Endothelial cell of umbilical vein (primary cell): ENCODE measurements at regions not wholly inside any gene's neighbourhood (a gene's known extent, or its start where the extent isn't known, plus 50 kb on each side); places are given as distances from the start of the nearest gene placed in this dataset.

Source experiments
- BruUV-seq: library from RNA; stranded (reverse); fragments of 400-500 nt; replicated peaks from 2 replicates; lab custom pipeline; 2021; lab: Mats Ljungman, UMichigan
- CTCF ChIA-PET: fragments of 300-600, 350-600 bp; sonication (Branson Sonifier 250); formaldehyde crosslinking; loops from one replicate; lab custom pipeline; 2021; ENCODE audit warnings: antibody characterized with exemption, inconsistent platforms; lab: Charles Lee
- POLR2A ChIA-PET: fragments of 300-600, 350-600 bp; sonication (Branson Sonifier 250); formaldehyde crosslinking; loops from one replicate; lab custom pipeline; 2021; ENCODE audit warnings: antibody characterized with exemption, inconsistent platforms; lab: Charles Lee
- DNase-seq: peaks from one replicate; pipeline ENCODE4 v3.0.0-alpha.2; 2011; ENCODE audit warnings: low read depth, low spot score
- FAIRE-seq: peaks from 2 replicates; lab custom pipeline; 2011; peaks lifted over from hg19 to GRCh38; lab: Jason Lieb, UNC
- H2AFZ ChIP-seq: 2 replicates; pipeline ENCODE4 v1.6.0; 2012; ENCODE audit warnings: low read depth, low read length, control low read depth, inconsistent platforms
- H3K27ac ChIP-seq: 2 replicates; pipeline ENCODE4 v1.5.1; 2011; ENCODE audit warnings: low read depth, mild to moderate bottlenecking, control low read depth, low read length, moderate library complexity; ENCODE audit not compliant: insufficient read depth
- H3K27me3 ChIP-seq, 2 experiments: 2 replicates each; pipeline versions ENCODE4 v1.6.0 to v1.6.1; 2011; ENCODE audit warnings: low read length in 2 of 2, mixed read lengths in 1 of 2; ENCODE audit not compliant: control insufficient read depth in 2 of 2, insufficient read depth in 2 of 2
- H3K36me3 ChIP-seq, 2 experiments: 2 replicates in 1 of 2; 3 replicates in 1 of 2; pipeline ENCODE4 v1.5.1; 2011; ENCODE audit warnings: low read length in 2 of 2, mild to moderate bottlenecking in 1 of 2, moderate library complexity in 1 of 2; ENCODE audit not compliant: control insufficient read depth in 2 of 2, insufficient read depth in 2 of 2; ENCODE audit errors: extremely low read depth in 1 of 2
- H3K4me1 ChIP-seq: 3 replicates; pipeline ENCODE4 v1.5.1; 2011; ENCODE audit warnings: mild to moderate bottlenecking, low read length; ENCODE audit not compliant: control insufficient read depth, insufficient read depth; ENCODE audit errors: extremely low read depth
- H3K4me2 ChIP-seq: 2 replicates; pipeline ENCODE4 v1.6.1; 2011; ENCODE audit warnings: low read length, control low read depth, mixed read lengths; ENCODE audit not compliant: insufficient read depth
- H3K4me3 ChIP-seq, 3 experiments: fragments of 200-600 bp in 1 of 3; sonication (generic), shearing (Covaris generic) in 1 of 3; replicated peaks in 1 of 3; 2 replicates each; pipeline ENCODE4 v1.5.1; 2011 to 2016; ENCODE audit warnings: control low read depth in 3 of 3, low read length in 3 of 3, mild to moderate bottlenecking in 2 of 3, inconsistent platforms in 1 of 3, low read depth in 1 of 3, moderate library complexity in 1 of 3; ENCODE audit not compliant: insufficient read depth in 1 of 3
- H3K79me2 ChIP-seq: 2 replicates; pipeline ENCODE4 v1.6.0; 2012; ENCODE audit warnings: low read length, inconsistent platforms; ENCODE audit not compliant: control insufficient read depth, insufficient read depth
- H3K9ac ChIP-seq: replicated peaks from 2 replicates; pipeline ENCODE3; 2011; ENCODE audit warnings: low read length, control low read depth; ENCODE audit not compliant: insufficient read depth; ENCODE audit errors: extremely low read depth
- H3K9me1 ChIP-seq: replicated peaks from 3 replicates; pipeline ENCODE4 v1.6.0; 2011; ENCODE audit warnings: mild to moderate bottlenecking, low read length; ENCODE audit not compliant: control insufficient read depth, insufficient read depth; ENCODE audit errors: extremely low read depth
- H3K9me3 ChIP-seq: replicated peaks from 2 replicates; pipeline ENCODE4 v1.5.1; 2012; ENCODE audit warnings: low read length, inconsistent platforms; ENCODE audit not compliant: control insufficient read depth, insufficient read depth
- H4K20me1 ChIP-seq: replicated peaks from 2 replicates; pipeline ENCODE3; 2011; ENCODE audit warnings: mild to moderate bottlenecking, low read length; ENCODE audit not compliant: control insufficient read depth, insufficient read depth; ENCODE audit errors: extremely low read depth
- CTCF ChIP-seq, 2 donors: IDR thresholded peaks; 1 replicate in 1 of 2; 2 replicates in 1 of 2; pipeline ENCODE4 v1.5.1; 2011; ENCODE audit warnings: low read length in 2 of 2, mild to moderate bottlenecking in 2 of 2, moderate library complexity in 2 of 2, control low read depth in 1 of 2, inconsistent platforms in 1 of 2, low read depth in 1 of 2; ENCODE audit not compliant: insufficient read depth in 1 of 2; ENCODE audit errors: extremely low read depth in 1 of 2
- EZH2 ChIP-seq: IDR thresholded peaks from 2 replicates; pipeline ENCODE4 v1.6.1; 2012; ENCODE audit warnings: borderline replicate concordance, low read depth, mild to moderate bottlenecking, moderate library complexity, low read length, inconsistent platforms; ENCODE audit not compliant: severe bottlenecking
- FOS ChIP-seq: IDR thresholded peaks from 2 replicates; pipeline ENCODE4 v1.6.1; 2011; ENCODE audit warnings: mild to moderate bottlenecking, low read length, moderate library complexity, borderline replicate concordance; ENCODE audit not compliant: insufficient read depth
- GATA2 ChIP-seq: IDR thresholded peaks from 2 replicates; pipeline ENCODE4 v1.7.0; 2011; ENCODE audit warnings: low read depth, mild to moderate bottlenecking, moderate library complexity, mixed read lengths, low read length; ENCODE audit not compliant: insufficient read length, insufficient read depth
- JUN ChIP-seq: IDR thresholded peaks from 2 replicates; pipeline ENCODE4 v1.6.1; 2011; ENCODE audit warnings: borderline replicate concordance, low read depth; ENCODE audit not compliant: insufficient read length, insufficient read depth
- MAX ChIP-seq: IDR thresholded peaks from 2 replicates; pipeline ENCODE4 v1.6.1; 2011; ENCODE audit not compliant: insufficient read depth, insufficient read length
- MYC ChIP-seq: IDR thresholded peaks from one replicate; pipeline ENCODE4 v1.6.1; 2011; ENCODE audit warnings: mild to moderate bottlenecking, low read depth, low read length
- POLR2A ChIP-seq: IDR thresholded peaks from 2 replicates; pipeline ENCODE4 v1.6.1; 2012; ENCODE audit warnings: low read depth, mild to moderate bottlenecking, control low read depth, low read length
- POLR2AphosphoS5 ChIP-seq: IDR thresholded peaks from 2 replicates; pipeline ENCODE4 v1.6.1; 2012; ENCODE audit warnings: low read depth, mild to moderate bottlenecking, control low read depth, low read length, moderate library complexity; ENCODE audit not compliant: insufficient read depth
- dilution Hi-C: fragments of 300-500 bp; cut with MboI; formaldehyde crosslinking; loops from one replicate; pipeline ENCODE4 v1.15.0; 2019; ENCODE audit warnings: low sequenced_read_pairs; ENCODE audit not compliant: extremely low pct_ligation_motif_present
- intact Hi-C: fragments of 100-400 bp; cut with micrococcal nuclease; formaldehyde crosslinking; loops from one replicate; pipeline ENCODE4 v1.10.0; 2022

GRCh38 chr1:8232036-8232757 lies 85.7 kb upstream of the SLC45A1 start:
- dilution Hi-C loops, result no loop called here
- POLR2A ChIA-PET, result no interaction called here
- H3K4me1 ChIP-seq, result no peaks in the 10 kb centered on the region

More at GRCh38 chr1:8232036-8232757, 85.7 kb upstream of the SLC45A1 start:
- DNase-seq (no peak), FAIRE-seq (no peak)
- Histone ChIP-seq H3K36me3 (no peaks in the 10 kb centered on the region), H2AFZ (no peak overlapping the region), H3K9ac (no peak overlapping the region), H3K9me3 (no peaks in the 10 kb centered on the region), H3K27me3 (no peaks in the 10 kb centered on the region), H3K27ac (no peak overlapping the region), H4K20me1 (no peaks in the 10 kb centered on the region), H3K4me3 (no peak overlapping the region), H3K9me1 (no peaks in the 10 kb centered on the region), H3K79me2 (no peaks in the 10 kb centered on the region), H3K4me2 (no peak overlapping the region)
- CTCF ChIA-PET, result no interaction called here
- intact Hi-C loops, result no loop called here
- no peak for TF ChIP-seq CTCF (IDR thresholded peaks at IDR 0.05; ENCODE audit: extremely low read depth in 1 of 2, insufficient read depth in 1 of 2, low read depth in 1 of 2, low read length in 2 of 2)
- TF ChIP-seq GATA2, result no peak
- TF ChIP-seq MYC, result no peak
- TF ChIP-seq POLR2A, result no peak
- TF ChIP-seq JUN, result no peak
- TF ChIP-seq EZH2, result no peak
- TF ChIP-seq FOS, result no peak
- no peak for TF ChIP-seq POLR2AphosphoS5
- no peak for TF ChIP-seq MAX
- BruUV-seq, result no TSS peak
